Activated CD8-positive, alpha-beta T cell treated with anti-CD3 and anti-CD28 coated beads, Interleukin-2, amount 10 ng/mL, durations not matched to agents 7 days and 5 days (primary cell): ENCODE measurements at regions not wholly inside any gene's neighbourhood (a gene's known extent, or its start where the extent isn't known, plus 50 kb on each side); places are given as distances from the start of the nearest gene placed in this dataset.

Experiments used
- ATAC-seq: fragments of 150-1000 bp; cut with Tn5 transposase; one replicate; pipeline ENCODE4 v1.10.0; 2021; ENCODE audit warnings: moderate library complexity
- CTCF ChIA-PET: fragments of 350-600 bp; sonication (Branson Sonifier 250); formaldehyde crosslinking; loops from one replicate; lab custom pipeline; 2021; ENCODE audit warnings: antibody characterized with exemption; lab: Charles Lee
- POLR2A ChIA-PET: fragments of 350-600 bp; sonication (Branson Sonifier 250); formaldehyde crosslinking; loops from one replicate; lab custom pipeline; 2021; ENCODE audit warnings: antibody characterized with exemption; lab: Charles Lee
- DNase-seq: peaks from one replicate; pipeline ENCODE4 v3.0.0-alpha.2; 2020
- H3K27ac Mint-ChIP-seq: one replicate; pipeline ENCODE4 v1.8.0; 2021; ENCODE audit warnings: mild to moderate bottlenecking, mixed read lengths
- H3K27me3 Mint-ChIP-seq: one replicate; pipeline ENCODE4 v1.8.0; 2021; ENCODE audit warnings: low read depth, mixed read lengths
- H3K36me3 Mint-ChIP-seq: one replicate; pipeline ENCODE4 v1.8.0; 2021; ENCODE audit warnings: low read depth, mixed read lengths
- H3K4me1 Mint-ChIP-seq: one replicate; pipeline ENCODE4 v1.8.0; 2021; ENCODE audit warnings: low read depth, mixed read lengths
- H3K4me3 Mint-ChIP-seq: one replicate; pipeline ENCODE4 v1.8.0; 2021; ENCODE audit warnings: mild to moderate bottlenecking, mixed read lengths
- H3K9me3 Mint-ChIP-seq: one replicate; pipeline ENCODE4 v1.8.0; 2022; ENCODE audit warnings: mixed read lengths; ENCODE audit not compliant: insufficient read depth

DNA sequence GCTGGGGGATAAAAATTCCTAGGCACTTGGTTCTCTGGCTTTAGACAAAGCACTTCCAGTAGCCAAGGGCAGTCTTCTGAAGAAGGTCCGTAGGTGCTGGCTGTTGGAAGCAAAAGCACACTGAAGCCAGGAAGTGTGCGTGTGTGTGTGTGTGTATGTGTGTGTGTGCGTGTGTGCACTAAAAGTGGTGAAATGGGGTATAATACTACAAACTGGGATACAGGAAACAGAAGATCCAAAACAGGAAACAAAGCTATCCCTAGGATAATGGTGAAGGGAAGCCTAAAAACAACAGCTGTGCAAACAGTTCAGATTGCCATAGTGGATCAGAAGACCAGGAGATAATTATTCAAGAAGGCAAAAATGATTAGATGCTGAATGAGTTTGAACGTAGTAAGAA is 103.4 kb downstream of the IL20RB start:
- ChIA-PET CTCF (interaction anchor here (1.1 kb wide), 1 partner anchor 29 kb away, joined by 3 read pairs; no protein-coding TSS in a partner anchor), POLR2A (no interaction called here)
- no peaks in the 10 kb centered on the region for H3K4me1 Mint-ChIP-seq
- ATAC-seq (no peak), DNase-seq (no peak)
- no peaks in the 10 kb centered on the region for H3K9me3 Mint-ChIP-seq
- H3K36me3 Mint-ChIP-seq: no peaks in the 10 kb centered on the region
- no peak overlapping the region for H3K27ac Mint-ChIP-seq
- peaks cover 13% of the 10 kb centered on the region for H3K27me3 Mint-ChIP-seq
- H3K4me3 Mint-ChIP-seq: no peak overlapping the region

DNA sequence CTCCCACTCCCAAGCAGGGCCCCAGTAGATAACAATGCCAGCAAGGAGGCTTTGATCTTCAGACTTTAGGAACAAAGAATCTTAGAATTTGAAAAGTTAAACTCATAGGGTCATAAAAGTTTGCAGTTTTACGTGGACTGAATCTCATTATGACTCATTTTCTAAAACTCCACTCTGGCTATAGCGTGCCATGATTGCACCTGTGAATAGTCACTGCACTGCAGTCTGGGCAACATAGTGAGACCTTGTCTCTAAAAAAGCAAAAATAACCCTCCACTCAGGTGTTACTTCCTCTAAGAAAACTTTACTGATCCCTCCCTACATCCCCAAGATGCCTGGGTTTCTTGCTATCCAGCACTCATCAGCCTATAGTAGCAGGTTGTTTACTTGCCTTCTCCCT is 104.5 kb downstream of the IL20RB start:
- no peak overlapping the region for H3K4me3 Mint-ChIP-seq
- H3K36me3 Mint-ChIP-seq: no peaks in the 10 kb centered on the region
- no peaks in the 10 kb centered on the region for H3K9me3 Mint-ChIP-seq
- DNase-seq (no peak), ATAC-seq (no peak)
- H3K27me3 Mint-ChIP-seq: peaks cover 10% of the 10 kb centered on the region
- POLR2A ChIA-PET: no interaction called here
- no peaks in the 10 kb centered on the region for H3K4me1 Mint-ChIP-seq
- CTCF ChIA-PET: no interaction called here
- H3K27ac Mint-ChIP-seq: no peak overlapping the region

DNA sequence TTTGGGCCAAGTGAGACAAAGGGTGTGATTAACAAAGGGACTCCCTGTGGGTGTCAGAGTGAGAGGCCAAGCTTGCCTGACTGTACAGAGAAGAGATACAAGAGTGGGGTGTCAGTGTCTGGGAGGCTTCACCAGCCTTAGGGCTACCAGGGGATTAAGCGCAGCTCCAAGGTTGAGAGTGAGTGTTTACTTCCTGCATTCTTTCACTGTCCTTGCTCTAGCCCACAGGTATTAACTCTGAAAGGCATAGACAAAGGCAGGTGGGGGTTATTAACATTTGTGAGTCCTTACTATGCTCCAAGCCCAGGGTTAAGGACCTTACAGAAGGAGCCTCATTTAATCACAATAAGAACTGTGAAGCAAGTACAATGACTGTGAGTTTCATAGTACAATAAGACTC is 107.6 kb downstream of the IL20RB start:
- POLR2A ChIA-PET: no interaction called here
- H3K36me3 Mint-ChIP-seq: no peaks in the 10 kb centered on the region
- no peaks in the 10 kb centered on the region for H3K9me3 Mint-ChIP-seq
- H3K27me3 Mint-ChIP-seq: peaks cover 5% of the 10 kb centered on the region
- CTCF ChIA-PET: no interaction called here
- no peak overlapping the region for H3K27ac Mint-ChIP-seq
- DNase-seq (no peak), ATAC-seq (no peak)
- H3K4me1 Mint-ChIP-seq: no peaks in the 10 kb centered on the region
- H3K4me3 Mint-ChIP-seq: no peak overlapping the region

GRCh38 chr3:137066092-137066491 is 108.3 kb downstream of the IL20RB start:
- no peak overlapping the region for H3K27ac Mint-ChIP-seq
- no peaks in the 10 kb centered on the region for H3K4me1 Mint-ChIP-seq
- ATAC-seq (no peak), DNase-seq (no peak)
- no peaks in the 10 kb centered on the region for H3K36me3 Mint-ChIP-seq
- CTCF ChIA-PET: no interaction called here
- no peaks in the 10 kb centered on the region for H3K9me3 Mint-ChIP-seq
- peaks cover 5% of the 10 kb centered on the region for H3K27me3 Mint-ChIP-seq
- H3K4me3 Mint-ChIP-seq: no peak overlapping the region
- POLR2A ChIA-PET: no interaction called here

- ChIA-PET CTCF (no interaction called here), POLR2A (no interaction called here)
- Mint-ChIP-seq H3K4me1 (no peaks in the 10 kb centered on the region), H3K36me3 (no peaks in the 10 kb centered on the region), H3K27ac (no peak overlapping the region), H3K4me3 (no peak overlapping the region), H3K27me3 (peaks cover 3% of the 10 kb centered on the region), H3K9me3 (no peaks in the 10 kb centered on the region)
- DNase-seq: no peak
- no peak for ATAC-seq
Measured at GRCh38 chr3:137071104-137071503, 113.3 kb downstream of the IL20RB start.

DNA sequence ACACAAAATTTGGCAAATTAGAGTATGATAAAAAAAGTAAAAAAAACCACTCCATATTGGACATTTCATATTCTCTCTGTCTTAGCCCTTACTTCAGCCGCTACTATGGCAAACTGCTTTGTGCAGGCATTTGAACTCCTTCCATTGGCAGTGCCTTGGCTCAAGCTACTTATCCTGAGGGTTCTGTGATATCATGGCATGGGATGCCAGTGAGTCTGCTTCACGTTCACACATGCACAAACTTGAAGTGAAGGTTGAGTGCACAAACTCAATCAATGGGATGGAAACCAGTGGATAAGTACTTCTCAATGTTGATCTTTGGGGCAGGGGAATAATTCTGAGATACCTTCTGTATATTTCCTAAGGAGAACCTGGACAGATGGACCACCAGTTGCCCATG is 117.2 kb downstream of the IL20RB start:
- H3K4me3 Mint-ChIP-seq: no peak overlapping the region
- CTCF ChIA-PET: no interaction called here
- DNase-seq: no peak
- H3K36me3 Mint-ChIP-seq: no peaks in the 10 kb centered on the region
- POLR2A ChIA-PET: no interaction called here
- no peaks in the 10 kb centered on the region for H3K9me3 Mint-ChIP-seq
- no peak overlapping the region for H3K27ac Mint-ChIP-seq
- no peak for ATAC-seq
- no peaks in the 10 kb centered on the region for H3K4me1 Mint-ChIP-seq
- peaks cover 10% of the 10 kb centered on the region for H3K27me3 Mint-ChIP-seq

GRCh38 chr3:137078040-137078439 is 120.3 kb downstream of the IL20RB start:
- Mint-ChIP-seq H3K4me3 (no peak overlapping the region), H3K27ac (no peak overlapping the region), H3K27me3 (peaks cover 17% of the 10 kb centered on the region), H3K36me3 (no peaks in the 10 kb centered on the region), H3K4me1 (no peaks in the 10 kb centered on the region), H3K9me3 (no peaks in the 10 kb centered on the region)
- ATAC-seq (no peak), DNase-seq (no peak)
- ChIA-PET CTCF (no interaction called here), POLR2A (no interaction called here)

GRCh38 chr3:137079571-137079970 is 121.8 kb downstream of the IL20RB start:
- Mint-ChIP-seq H3K36me3 (no peaks in the 10 kb centered on the region), H3K27ac (no peak overlapping the region), H3K4me3 (no peak overlapping the region), H3K9me3 (no peaks in the 10 kb centered on the region), H3K4me1 (no peaks in the 10 kb centered on the region), H3K27me3 (peaks cover 18% of the 10 kb centered on the region)
- POLR2A ChIA-PET: no interaction called here
- no peak for DNase-seq
- CTCF ChIA-PET: no interaction called here
- no peak for ATAC-seq

GRCh38 chr3:137081711-137082110 is 123.9 kb downstream of the IL20RB start:
- H3K27ac Mint-ChIP-seq: no peak overlapping the region
- peaks cover 22% of the 10 kb centered on the region for H3K27me3 Mint-ChIP-seq
- H3K9me3 Mint-ChIP-seq: no peaks in the 10 kb centered on the region
- no peak for ATAC-seq
- ChIA-PET POLR2A (no interaction called here), CTCF (no interaction called here)
- H3K4me1 Mint-ChIP-seq: no peaks in the 10 kb centered on the region
- H3K36me3 Mint-ChIP-seq: no peaks in the 10 kb centered on the region
- no peak overlapping the region for H3K4me3 Mint-ChIP-seq
- DNase-seq: no peak

- CTCF ChIA-PET: no interaction called here
- peaks cover 16% of the 10 kb centered on the region for H3K27me3 Mint-ChIP-seq
- no peak for ATAC-seq
- H3K36me3 Mint-ChIP-seq: no peaks in the 10 kb centered on the region
- H3K27ac Mint-ChIP-seq: no peak overlapping the region
- POLR2A ChIA-PET: no interaction called here
- H3K9me3 Mint-ChIP-seq: no peaks in the 10 kb centered on the region
- no peaks in the 10 kb centered on the region for H3K4me1 Mint-ChIP-seq
- no peak overlapping the region for H3K4me3 Mint-ChIP-seq
- DNase-seq: no peak
Measured at GRCh38 chr3:137082763-137083162, 125.0 kb downstream of the IL20RB start.

- Mint-ChIP-seq H3K9me3 (no peaks in the 10 kb centered on the region), H3K27me3 (peaks cover 13% of the 10 kb centered on the region), H3K36me3 (no peaks in the 10 kb centered on the region), H3K4me1 (no peaks in the 10 kb centered on the region), H3K27ac (no peak overlapping the region), H3K4me3 (no peak overlapping the region)
- DNase-seq (no peak), ATAC-seq (no peak)
- ChIA-PET POLR2A (no interaction called here), CTCF (interaction anchor here (0.7 kb wide), 1 partner anchor 22 kb away, joined by 3 read pairs; no protein-coding TSS in a partner anchor)
Measured at GRCh38 chr3:137083332-137083731, 125.5 kb downstream of the IL20RB start.

GRCh38 chr3:137084586-137084985 is 126.8 kb downstream of the IL20RB start:
- H3K36me3 Mint-ChIP-seq: no peaks in the 10 kb centered on the region
- ATAC-seq (no peak), DNase-seq (no peak)
- H3K4me3 Mint-ChIP-seq: no peak overlapping the region
- H3K4me1 Mint-ChIP-seq: no peaks in the 10 kb centered on the region
- H3K9me3 Mint-ChIP-seq: no peaks in the 10 kb centered on the region
- no peak overlapping the region for H3K27ac Mint-ChIP-seq
- H3K27me3 Mint-ChIP-seq: peaks cover 16% of the 10 kb centered on the region
- ChIA-PET POLR2A (no interaction called here), CTCF (no interaction called here)

DNA sequence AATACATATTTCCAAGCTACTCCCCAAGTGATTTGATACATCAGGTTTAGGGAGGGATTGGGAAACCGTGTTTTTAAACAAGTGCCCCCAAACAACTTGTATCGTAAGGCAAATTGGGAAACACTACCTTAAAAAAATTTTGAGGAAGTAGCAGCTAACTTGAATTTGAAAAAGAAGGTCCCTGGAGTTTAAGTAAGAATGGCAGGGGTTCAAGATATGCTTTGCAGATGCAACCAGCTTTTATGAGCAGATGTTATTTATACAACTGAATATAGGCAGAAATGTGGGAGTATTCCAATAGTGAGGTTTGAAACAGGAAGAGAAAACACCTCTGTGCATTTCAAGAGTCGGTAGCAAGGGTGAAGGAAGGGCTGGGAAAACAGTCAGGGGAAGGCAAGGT is 139.6 kb downstream of the IL20RB start:
- no peaks in the 10 kb centered on the region for H3K9me3 Mint-ChIP-seq
- H3K4me3 Mint-ChIP-seq: no peak overlapping the region
- POLR2A ChIA-PET: no interaction called here
- DNase-seq (no peak), ATAC-seq (no peak)
- H3K27me3 Mint-ChIP-seq: peaks cover 14% of the 10 kb centered on the region
- CTCF ChIA-PET: interaction anchor here (1.5 to 2.2 kb wide), 3 partner anchors 7 to 13 kb away, joined by 5 to 10 read pairs (median 7); no protein-coding TSS in a partner anchor
- H3K4me1 Mint-ChIP-seq: no peaks in the 10 kb centered on the region
- H3K27ac Mint-ChIP-seq: no peak overlapping the region
- H3K36me3 Mint-ChIP-seq: no peaks in the 10 kb centered on the region
